ENCODE measurements at regions not wholly inside any gene's neighbourhood (a gene's known extent, or its start where the extent isn't known, plus 50 kb on each side); places are given as distances from the start of the nearest gene placed in this dataset.
A peak's percentile ranks its signal among the peaks of the same experiment; 100 is the strongest.
"Not testable (repeated sequence)": the region's sequence is repeated elsewhere in the genome, so short reads cannot be mapped to it uniquely, and the experiment has no call there.

GRCh38 chr22:23417327-23417726, 162.8 kb downstream of the IGLL1 start:
- not testable (repeated sequence) for FAIRE-seq; DNase-seq (ENCODE audit: low spot score in 2 of 2)

- FAIRE-seq; DNase-seq (ENCODE audit: low spot score in 2 of 2): not testable (repeated sequence)
Observed at GRCh38 chr22:23416169-23416690, 163.9 kb downstream of the IGLL1 start.

DNA sequence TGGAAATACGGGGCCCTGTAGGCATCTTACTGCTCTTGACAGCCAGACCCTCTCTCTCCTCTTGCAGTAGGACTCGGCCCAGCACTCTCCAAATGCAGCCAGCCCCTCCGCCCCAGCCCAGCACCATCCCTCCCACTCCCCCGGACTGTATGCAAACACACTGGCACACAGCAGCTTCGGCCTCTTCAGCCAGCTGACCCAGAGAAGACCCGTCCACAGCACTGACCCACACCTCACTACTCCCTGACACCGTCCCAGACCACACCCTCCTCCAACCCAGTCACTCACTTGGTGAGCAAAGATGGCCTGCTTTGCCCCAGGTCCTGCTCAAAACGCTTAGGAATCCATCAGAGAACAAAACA, 164.6 kb downstream of the IGLL1 start:
- no peak for FAIRE-seq
- no peak for DNase-seq (ENCODE audit: low spot score in 2 of 2)

GRCh38 chr22:23414727-23415489, 165.2 kb downstream of the IGLL1 start:
- no peak for FAIRE-seq
- no peak for DNase-seq (ENCODE audit: low spot score in 2 of 2)

DNA sequence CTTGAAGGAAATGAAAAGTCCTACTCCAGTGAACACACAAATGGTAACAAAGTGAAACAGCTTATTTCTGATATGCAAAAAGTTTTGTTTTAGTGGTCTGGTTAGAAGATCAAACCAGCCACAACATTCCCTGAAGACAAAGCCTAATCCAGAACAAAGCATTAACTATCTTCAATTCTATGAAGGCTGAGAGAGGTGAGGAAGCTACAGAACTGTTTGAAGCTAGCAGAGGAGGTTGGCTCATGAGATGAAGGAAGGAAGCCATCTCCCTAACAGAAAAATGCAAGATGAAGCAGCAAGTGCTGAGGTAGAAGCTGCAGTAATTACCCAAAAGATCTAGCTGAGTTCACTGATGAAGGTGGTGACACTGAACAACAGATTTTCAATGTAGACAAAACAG, 168.4 kb downstream of the IGLL1 start:
- no peak for DNase-seq (ENCODE audit: low spot score in 2 of 2)
- no peak for FAIRE-seq

DNA sequence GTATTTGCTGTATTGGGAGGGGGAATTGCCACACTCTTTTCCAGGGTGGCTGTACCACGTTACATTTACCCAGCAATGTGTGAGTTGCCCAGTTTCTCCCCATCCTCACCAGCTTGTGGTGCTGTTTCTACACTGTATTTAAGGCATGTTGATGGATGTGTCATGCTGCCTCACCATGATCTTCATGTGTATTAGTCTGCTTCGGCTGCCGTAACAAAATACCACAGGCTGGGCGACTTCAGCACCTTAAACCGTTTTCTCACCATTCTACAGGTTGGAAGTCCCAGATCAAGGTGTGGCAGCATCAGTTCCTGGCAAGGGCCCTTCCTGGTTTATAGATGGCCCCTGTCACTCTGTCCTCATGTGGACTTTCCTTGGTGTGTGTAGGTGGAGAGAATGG, 169.7 kb downstream of the IGLL1 start:
- FAIRE-seq, result no peak
- no peak for DNase-seq (ENCODE audit: low spot score in 2 of 2)

DNA sequence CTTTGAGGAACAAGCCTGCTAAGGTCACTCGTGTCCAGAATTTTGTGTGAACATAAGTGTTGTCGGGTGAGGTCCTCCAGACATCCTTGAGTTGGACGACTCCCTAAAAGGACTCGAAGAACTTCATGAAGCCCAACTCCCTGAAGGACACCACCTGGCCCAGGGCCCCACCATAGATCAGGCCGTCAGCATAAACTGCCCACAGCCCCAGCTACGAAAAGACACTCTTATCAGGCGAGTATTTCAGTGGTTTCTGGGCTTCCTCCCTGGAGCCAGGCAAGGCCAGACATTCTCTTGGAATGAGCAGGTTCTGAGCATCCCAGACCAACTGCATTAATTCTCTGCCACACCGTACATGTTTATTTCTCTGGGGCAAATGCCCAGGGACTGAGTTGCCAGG, 170.1 kb downstream of the IGLL1 start:
- no peak for FAIRE-seq
- no peak for DNase-seq (ENCODE audit: low spot score in 2 of 2)

GRCh38 chr22:23408321-23408720, 171.8 kb downstream of the IGLL1 start:
- FAIRE-seq (no peak), DNase-seq (ENCODE audit: low spot score in 2 of 2) (no peak)

DNA sequence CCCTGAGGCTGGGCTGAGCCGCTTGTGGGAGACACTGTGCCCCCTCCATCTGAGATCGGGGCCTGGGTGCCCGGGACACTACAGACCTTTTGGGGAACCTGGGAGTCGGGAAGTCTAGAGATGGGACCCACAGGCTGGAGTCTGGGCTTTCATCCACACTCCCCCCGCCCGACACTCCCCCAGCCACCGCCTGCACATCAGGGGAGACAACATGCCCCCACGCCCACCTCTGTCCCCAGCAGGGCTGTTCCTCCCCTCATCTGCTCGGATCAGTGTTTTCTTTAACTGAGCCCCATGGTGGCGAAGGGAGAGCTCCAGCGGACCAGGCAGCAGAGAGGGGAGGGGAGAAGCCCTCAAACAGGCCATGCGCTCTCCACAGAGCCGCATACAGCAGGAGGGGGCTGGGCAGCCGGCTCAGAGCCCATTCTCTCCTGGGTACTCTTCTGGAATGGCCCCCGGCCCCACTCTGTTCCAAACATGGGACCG, 174.7 kb downstream of the IGLL1 start:
- FAIRE-seq, result no peak

GRCh38 chr22:23404689-23405365, 175.3 kb downstream of the IGLL1 start:
- no peak for DNase-seq (ENCODE audit: low spot score in 2 of 2)

More for the DNA sequence above, 174.7 kb downstream of the IGLL1 start:
- DNase-seq (ENCODE audit: low spot score in 2 of 2), result no peak

DNA sequence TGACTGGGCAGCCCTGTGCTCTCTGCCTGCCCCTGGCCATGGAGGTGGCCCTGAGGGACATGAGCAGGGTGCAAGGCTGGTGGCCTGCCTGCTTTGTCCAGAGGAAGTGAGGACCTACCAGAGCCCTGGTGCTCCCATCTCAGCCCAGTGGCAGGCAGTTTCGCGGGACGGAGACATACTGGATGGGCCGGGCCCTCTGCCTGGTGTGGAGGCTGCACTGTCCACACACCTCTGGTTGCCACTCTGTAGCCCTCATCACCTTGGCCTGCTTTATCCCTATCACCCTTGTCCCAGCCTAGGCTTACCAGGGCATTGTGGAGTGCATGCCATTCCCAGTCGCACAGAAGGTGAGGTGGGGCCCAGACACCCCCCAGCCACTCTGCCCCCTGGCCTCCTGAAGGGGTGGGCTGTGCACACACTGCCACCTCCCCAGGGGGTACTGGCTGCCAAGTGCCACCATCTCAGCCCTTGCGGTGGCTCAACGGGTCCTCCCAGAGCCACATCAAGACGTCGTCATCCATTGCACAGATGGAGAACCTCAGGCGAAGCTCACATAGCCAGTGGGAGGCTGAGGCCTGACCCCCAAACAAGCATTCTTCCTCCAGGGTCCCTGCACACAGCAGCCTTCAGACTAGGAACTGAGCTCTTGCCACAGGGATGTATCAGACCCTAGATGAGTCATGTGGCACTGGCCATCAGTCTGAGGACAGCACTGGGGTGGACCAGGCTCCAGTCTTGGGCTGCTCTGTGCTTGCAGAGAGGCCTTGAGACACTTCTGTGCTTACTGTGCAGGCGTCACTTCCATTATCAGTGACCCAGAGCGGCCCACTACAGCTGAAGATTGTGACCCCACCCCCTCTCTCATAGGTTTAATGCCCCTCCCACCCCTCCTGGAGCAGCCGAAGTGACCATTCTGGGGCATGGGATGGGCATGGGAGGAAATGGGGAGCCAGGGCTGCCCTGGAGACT, 176.1 kb downstream of the IGLL1 start:
- FAIRE-seq, result no peak
- no peak for DNase-seq (ENCODE audit: low spot score in 2 of 2)

More at GRCh38 chr22:23404689-23405365, 175.3 kb downstream of the IGLL1 start:
- FAIRE-seq, result no peak

DNA sequence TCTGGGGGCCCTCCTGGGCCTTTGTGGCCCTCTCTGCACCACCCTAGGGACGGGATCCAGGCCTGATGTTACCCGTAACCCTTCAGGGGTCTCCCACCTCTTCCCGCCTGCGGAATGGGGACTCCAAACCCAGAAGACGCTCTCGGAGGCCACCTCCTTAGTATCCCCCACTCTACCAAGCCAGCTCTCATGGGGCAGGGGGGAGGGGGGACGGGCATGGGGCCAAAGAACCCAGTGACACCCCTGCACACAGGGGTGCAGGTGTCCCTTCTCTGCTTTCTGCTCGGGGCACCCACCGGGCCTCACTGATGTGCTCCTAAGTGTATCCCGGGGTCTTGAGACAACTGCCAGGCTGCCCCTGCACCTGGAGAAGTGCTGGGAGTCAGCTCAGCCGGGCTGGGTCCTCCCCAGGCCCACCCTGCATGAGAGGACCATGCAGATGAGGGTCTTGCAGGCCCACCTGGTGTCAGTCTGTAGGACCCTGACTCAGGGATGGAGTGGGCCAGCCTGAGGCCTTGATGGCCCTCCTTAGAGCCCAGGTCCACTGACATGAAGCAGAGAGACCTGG, 176.9 kb downstream of the IGLL1 start:
- DNase-seq (ENCODE audit: low spot score in 2 of 2) (no peak), FAIRE-seq (no peak)

GRCh38 chr22:23402275-23403151, 177.6 kb downstream of the IGLL1 start:
- FAIRE-seq (no peak), DNase-seq (ENCODE audit: low spot score in 2 of 2) (peak; percentile 72 to 82)

DNA sequence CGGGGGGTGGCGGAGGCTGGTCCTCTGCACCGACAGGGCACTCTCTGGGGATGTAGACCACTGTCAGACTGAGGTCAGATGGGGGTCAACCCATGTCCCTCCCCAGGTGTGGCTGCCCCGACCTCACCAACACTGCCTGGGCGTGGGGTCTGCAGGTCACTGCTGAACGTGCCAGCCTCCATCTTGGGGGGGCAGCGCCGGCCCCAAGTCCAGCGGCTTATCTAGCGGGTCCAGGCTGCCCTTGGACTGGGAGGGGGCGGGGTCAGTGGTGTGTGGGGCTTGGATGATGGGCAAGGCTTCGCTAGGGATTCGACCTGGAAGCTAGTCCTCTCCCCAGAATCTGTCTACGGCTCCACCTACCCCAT, 178.2 kb downstream of the IGLL1 start:
- no peak for DNase-seq (ENCODE audit: low spot score in 2 of 2)
- no peak for FAIRE-seq

DNA sequence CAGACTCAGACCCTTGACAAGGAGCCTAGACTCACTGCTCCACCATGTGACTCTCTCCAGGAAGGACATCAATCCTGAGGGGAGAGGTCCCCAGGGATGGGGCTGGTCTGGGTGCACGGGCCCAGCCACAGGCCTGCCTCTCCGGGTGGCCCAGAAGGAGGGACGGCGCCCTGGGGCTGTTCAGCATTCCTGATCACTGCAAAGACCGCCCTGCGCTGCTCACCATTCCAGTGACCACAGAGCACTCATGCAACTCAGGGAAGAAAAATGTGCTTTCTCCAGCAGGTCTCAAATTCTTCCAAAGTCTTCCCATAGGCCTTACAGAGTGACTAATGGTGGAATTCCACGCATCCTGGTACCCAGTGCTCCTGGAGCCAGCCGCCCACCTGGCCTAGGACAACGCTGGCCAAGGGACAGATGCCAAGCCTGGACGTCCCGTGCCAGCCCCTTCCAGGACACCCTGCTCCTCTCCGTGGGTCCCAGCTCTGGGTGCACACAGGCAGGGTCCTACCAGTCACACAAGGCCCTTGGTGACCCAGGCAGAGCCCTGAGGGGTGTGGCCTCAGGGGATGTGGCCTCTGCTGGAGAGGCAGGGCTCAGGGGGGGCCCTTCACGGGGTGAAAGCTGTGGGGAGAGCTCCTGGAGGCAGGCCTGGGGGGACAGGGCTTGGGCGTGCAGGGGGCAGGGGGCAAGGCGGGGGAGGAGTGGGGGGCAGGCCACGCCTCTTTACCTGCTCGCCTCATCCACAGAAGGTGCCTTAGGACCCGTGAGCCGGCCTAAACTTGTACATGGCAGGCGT, 178.8 kb downstream of the IGLL1 start:
- no peak for FAIRE-seq
- DNase-seq (ENCODE audit: low spot score in 2 of 2), result no peak

- DNase-seq (ENCODE audit: low spot score in 2 of 2) (no peak), FAIRE-seq (no peak)
Observed at GRCh38 chr22:23400286-23400981, 179.7 kb downstream of the IGLL1 start.

DNA sequence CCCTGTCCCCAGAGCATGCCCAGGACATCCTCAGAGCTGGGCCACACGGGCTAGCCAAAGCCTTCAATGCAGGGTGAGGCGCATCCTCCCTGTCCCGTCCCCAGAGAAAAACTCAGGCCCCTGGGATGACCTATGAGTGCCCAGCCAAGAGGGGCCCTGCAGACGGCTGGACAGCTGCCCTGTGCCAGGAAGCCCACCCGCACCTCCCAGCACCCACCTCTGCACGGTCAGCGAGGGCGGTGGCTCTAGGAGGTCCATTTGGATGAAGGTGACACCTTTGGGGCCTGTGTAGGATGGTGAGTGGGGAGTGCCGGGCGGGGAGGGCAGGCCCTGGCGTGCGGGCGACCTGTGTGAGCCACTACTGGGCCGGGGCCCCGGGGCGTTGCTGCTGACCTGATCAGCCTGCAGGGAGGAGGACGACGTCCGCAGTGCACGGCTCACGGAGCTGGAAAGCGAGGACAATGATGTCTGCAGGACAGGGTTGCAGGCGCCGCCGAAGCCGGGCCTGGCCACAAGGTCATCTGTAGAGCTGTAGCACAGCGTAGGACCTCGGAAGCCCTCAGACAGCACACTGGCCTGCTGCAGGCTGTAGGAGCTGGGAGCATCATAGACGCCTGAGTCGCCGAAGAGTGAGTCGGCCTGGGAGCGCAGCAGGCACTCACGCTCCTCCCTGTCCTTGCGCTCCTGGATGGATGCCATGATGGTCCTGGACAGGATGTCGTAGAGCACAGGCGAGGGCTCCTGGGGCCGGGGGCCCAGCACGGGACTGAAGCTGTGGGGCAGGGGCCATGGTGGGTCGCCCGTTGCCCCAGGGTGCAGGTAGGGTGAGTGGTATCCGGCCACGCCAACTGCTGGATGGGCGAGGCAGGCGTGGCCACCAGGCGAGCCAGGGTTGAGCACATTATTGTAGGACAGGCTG, 180.5 kb downstream of the IGLL1 start:
- no peak for FAIRE-seq
- DNase-seq (ENCODE audit: low spot score in 2 of 2), result no peak

All from frontal cortex (tissue), 3 donors.